GM12878 (cell line): ENCODE measurements at regions not wholly inside any gene's neighbourhood (a gene's known extent, or its start where the extent isn't known, plus 50 kb on each side); places are given as distances from the start of the nearest gene placed in this dataset.

ENCODE experiments used
- ATF2 ChIP-seq: IDR thresholded peaks from 2 replicates; pipeline ENCODE4 v1.6.1; 2012; ENCODE audit warnings: low read length, inconsistent platforms
- ATF7 ChIP-seq: fragments of 450-650 bp; IDR thresholded peaks from 2 replicates; pipeline ENCODE4 v1.6.1; 2016; ENCODE audit warnings: low read depth, mild to moderate bottlenecking
- BHLHE40 ChIP-seq, 2 experiments: fragments of 450-650 bp in 1 of 2; IDR thresholded peaks; 2 replicates each; pipeline ENCODE4 v1.6.1; 2011 to 2017; ENCODE audit warnings: low read depth in 2 of 2, borderline replicate concordance in 1 of 2, improper control_type of control experiment in 1 of 2, low read length in 1 of 2, mild to moderate bottlenecking in 1 of 2
- CUX1 ChIP-seq: IDR thresholded peaks from 2 replicates; pipeline ENCODE4 v1.6.1; 2012; ENCODE audit warnings: improper control_type of control experiment, low read depth, low read length; ENCODE audit not compliant: insufficient replicate concordance
- E4F1 ChIP-seq: fragments of 450-650 bp; IDR thresholded peaks from 2 replicates; pipeline ENCODE4 v1.6.1; 2018; ENCODE audit warnings: borderline replicate concordance, mild to moderate bottlenecking; ENCODE audit not compliant: partially characterized antibody
- EED ChIP-seq: sonication (generic); IDR thresholded peaks from 2 replicates; pipeline ENCODE4 v1.6.1; 2016; ENCODE audit warnings: antibody characterized with exemption, low read depth
- EP300 ChIP-seq, 2 experiments: fragments of 150-350 bp in 1 of 2; IDR thresholded peaks; 2 replicates each; pipeline ENCODE4 v1.6.1; 2011 to 2012; ENCODE audit warnings: low read depth in 2 of 2, low read length in 2 of 2, borderline replicate concordance in 1 of 2, improper control_type of control experiment in 1 of 2, inconsistent platforms in 1 of 2; ENCODE audit not compliant: control insufficient read depth in 1 of 2
- FOXM1 ChIP-seq: IDR thresholded peaks from 2 replicates; pipeline ENCODE4 v1.6.1; 2012; ENCODE audit warnings: low read depth, mild to moderate bottlenecking, inconsistent platforms, low read length, moderate library complexity
- HDAC2 ChIP-seq: fragments of 200-600 bp; sonication (generic); IDR thresholded peaks from 2 replicates; pipeline ENCODE4 v1.6.1; 2017
- IKZF2 ChIP-seq, 2 experiments: fragments of 450-650 bp; IDR thresholded peaks; 2 replicates each; pipeline ENCODE4 v1.6.1; 2017; ENCODE audit warnings: mild to moderate bottlenecking in 2 of 2, moderate library complexity in 2 of 2
- MAX ChIP-seq: IDR thresholded peaks from 2 replicates; pipeline ENCODE4 v1.6.1; 2012; ENCODE audit warnings: low read depth, low read length, improper control_type of control experiment
- MEF2A ChIP-seq: IDR thresholded peaks from 2 replicates; pipeline ENCODE4 v1.6.1; 2011; ENCODE audit warnings: low read depth, mild to moderate bottlenecking, low read length, moderate library complexity; ENCODE audit not compliant: insufficient read depth
- NBN ChIP-seq: fragments of 450-650 bp; IDR thresholded peaks from 2 replicates; pipeline ENCODE4 v1.6.1; 2016
- NFYA ChIP-seq: IDR thresholded peaks from 2 replicates; pipeline ENCODE4 v1.6.1; 2011; ENCODE audit warnings: low read depth, mild to moderate bottlenecking, low read length, improper control_type of control experiment, borderline replicate concordance
- PML ChIP-seq: IDR thresholded peaks from 2 replicates; pipeline ENCODE4 v1.6.1; 2012; ENCODE audit warnings: low read length, inconsistent platforms
- POLR2AphosphoS5 ChIP-seq: IDR thresholded peaks from 2 replicates; pipeline ENCODE4 v1.6.1; 2011; ENCODE audit warnings: mild to moderate bottlenecking, low read length, inconsistent platforms
- SMARCA5 ChIP-seq: fragments of 450-650 bp; IDR thresholded peaks from 2 replicates; pipeline ENCODE4 v1.6.1; 2017; ENCODE audit warnings: mild to moderate bottlenecking
- SMC3 ChIP-seq: IDR thresholded peaks from 2 replicates; pipeline ENCODE4 v1.6.1; 2011; ENCODE audit warnings: low read length, improper control_type of control experiment, borderline replicate concordance
- TAF1 ChIP-seq: IDR thresholded peaks from 2 replicates; pipeline ENCODE4 v1.6.1; 2011; ENCODE audit warnings: mild to moderate bottlenecking, low read depth, low read length, borderline replicate concordance
- YY1 ChIP-seq: IDR thresholded peaks from 2 replicates; pipeline ENCODE4 v1.6.1; 2011; ENCODE audit warnings: low read depth, mild to moderate bottlenecking, low read length
- ZNF274 ChIP-seq: IDR thresholded peaks from one replicate; pipeline ENCODE4 v1.8.0; 2011; ENCODE audit not compliant: insufficient read length, insufficient read depth
- ZSCAN29 ChIP-seq: fragments of 450-650 bp; IDR thresholded peaks from 2 replicates; pipeline ENCODE4 v1.6.1; 2017; ENCODE audit warnings: mild to moderate bottlenecking, moderate library complexity

- TF ChIP-seq IKZF2 (IDR thresholded peaks at IDR 0.05) (peak in 1 of 2 experiments; percentile 46; a peak in 2 of 4 replicates), ATF2 (peak; percentile 72), BHLHE40 (IDR thresholded peaks at IDR 0.05; ENCODE audit: borderline replicate concordance in 1 of 2, low read depth in 2 of 2, low read length in 1 of 2) (peak; percentile 61 to 70; a peak in 3 of 4 replicates), FOXM1 (peak; percentile 63), E4F1 (no peak), ATF7 (peak; percentile 39; the same call in 1 of the 2 replicates), CUX1 (no peak), POLR2AphosphoS5 (no peak), EP300 (IDR thresholded peaks at IDR 0.05; ENCODE audit: borderline replicate concordance in 1 of 2, control insufficient read depth in 1 of 2, low read depth in 2 of 2, low read length in 2 of 2) (peak; percentile 19 to 23; a peak in 1 of 4 replicates), MEF2A (0 out of 2 replicates have a peak, but pooled peaks have one; percentile 55), NBN (peak; percentile 67; the same call in 1 of the 2 replicates), NFYA (no peak), EED (peak; percentile 35; the same call in 1 of the 2 replicates), ZSCAN29 (0 out of 2 replicates have a peak, but pooled peaks have one; percentile 68), HDAC2 (no peak), SMC3 (peak; percentile 92), MAX (peak; percentile 59; the same call in 1 of the 2 replicates), SMARCA5 (peak; percentile 86; the same call in 1 of the 2 replicates), ZNF274 (no peak), TAF1 (peak; percentile 19; the same call in 1 of the 2 replicates), PML (peak; percentile 77), YY1 (peak; percentile 88)
Observed at GRCh38 chr9:1939926-1940368, 75.2 kb upstream of the SMARCA2 start (continued).
